ENCODE measurements at regions not wholly inside any gene's neighbourhood (a gene's known extent, or its start where the extent isn't known, plus 50 kb on each side); places are given as distances from the start of the nearest gene placed in this dataset.

GRCh38 chr16:73955702-73956101 is 340.9 kb upstream of the PSMD7 start:
- TF ChIP-seq CTCF (IDR thresholded peaks at IDR 0.05; ENCODE audit: low read depth, low read length) (no peak), EZH2phosphoT487 (IDR thresholded peaks at IDR 0.05; ENCODE audit: low read depth) (no peak)
